DND-41 (cell line): ENCODE measurements at regions not wholly inside any gene's neighbourhood (a gene's known extent, or its start where the extent isn't known, plus 50 kb on each side); places are given as distances from the start of the nearest gene placed in this dataset.

Source experiments
- ATAC-seq: fragments of 200-7000 bp; cut with Tn5 transposase; 3 replicates; pipeline ENCODE4 v1.9.1; 2021; ENCODE audit warnings: low read depth; ENCODE audit not compliant: insufficient read depth
- DNase-seq: peaks from one replicate; pipeline ENCODE4 v3.0.0-alpha.2; 2020
- H2AFZ ChIP-seq: 2 replicates; pipeline ENCODE4 v1.6.0; 2012; ENCODE audit warnings: low read depth, low read length
- H3K27ac ChIP-seq: 2 replicates; pipeline ENCODE4 v1.5.1; 2012; ENCODE audit warnings: low read length, inconsistent platforms
- H3K27me3 ChIP-seq: fragments of 200-600 bp; sonication (generic); 2 replicates; pipeline ENCODE4 v1.6.0; 2012; ENCODE audit warnings: low read length, mild to moderate bottlenecking, inconsistent platforms; ENCODE audit not compliant: insufficient read depth, poor library complexity
- H3K36me3 ChIP-seq: 2 replicates; pipeline ENCODE4 v1.5.1; 2012; ENCODE audit warnings: low read length, inconsistent platforms; ENCODE audit not compliant: insufficient read depth
- H3K4me1 ChIP-seq: 2 replicates; pipeline ENCODE4 v1.5.1; 2012; ENCODE audit warnings: mild to moderate bottlenecking, low read length; ENCODE audit not compliant: insufficient read depth
- H3K4me2 ChIP-seq: 2 replicates; pipeline ENCODE4 v1.6.0; 2012; ENCODE audit warnings: mild to moderate bottlenecking, moderate library complexity, low read length, inconsistent platforms; ENCODE audit not compliant: insufficient read depth
- H3K4me3 ChIP-seq, 2 experiments: fragments of 200-600 bp in 1 of 2; shearing (Covaris generic) in 1 of 2; 2 replicates each; pipeline ENCODE4 v1.5.1; 2012 to 2016; ENCODE audit warnings: inconsistent platforms in 2 of 2, low read length in 2 of 2, mild to moderate bottlenecking in 2 of 2, low read depth in 1 of 2, moderate library complexity in 1 of 2
- H3K79me2 ChIP-seq: 2 replicates; pipeline ENCODE4 v1.6.0; 2012; ENCODE audit warnings: low read length, inconsistent platforms; ENCODE audit not compliant: insufficient read depth
- H3K9ac ChIP-seq: 2 replicates; pipeline ENCODE4 v1.6.0; 2012; ENCODE audit warnings: low read depth, mild to moderate bottlenecking, inconsistent platforms, low read length, moderate library complexity
- H3K9me3 ChIP-seq: 2 replicates; pipeline ENCODE4 v1.5.1; 2012; ENCODE audit warnings: low read length, moderate library complexity, mild to moderate bottlenecking, inconsistent platforms; ENCODE audit not compliant: insufficient read depth, severe bottlenecking
- H4K20me1 ChIP-seq: 2 replicates; pipeline ENCODE4 v1.6.0; 2012; ENCODE audit warnings: low read length; ENCODE audit not compliant: insufficient read depth
- CTCF ChIP-seq: IDR thresholded peaks from 2 replicates; pipeline ENCODE4 v1.5.1; 2012; ENCODE audit warnings: borderline replicate concordance, low read length, moderate library complexity, mild to moderate bottlenecking; ENCODE audit not compliant: poor library complexity, severe bottlenecking; ENCODE audit errors: extremely low read depth
- EZH2 ChIP-seq: IDR thresholded peaks from 3 replicates; pipeline ENCODE4 v1.6.1; 2012; ENCODE audit warnings: borderline replicate concordance, low read depth, mild to moderate bottlenecking, moderate library complexity, low read length, inconsistent platforms; ENCODE audit not compliant: severe bottlenecking

- Histone ChIP-seq H3K27ac (no peak overlapping the region), H3K79me2 (no peaks in the 10 kb centered on the region), H3K4me2 (no peak overlapping the region), H3K27me3 (no peaks in the 10 kb centered on the region), H3K9ac (no peak overlapping the region), H3K4me3 (no peak overlapping the region), H3K4me1 (peaks cover 8% of the 10 kb centered on the region), H2AFZ (no peak overlapping the region), H4K20me1 (no peaks in the 10 kb centered on the region), H3K9me3 (peaks cover 3% of the 10 kb centered on the region), H3K36me3 (no peaks in the 10 kb centered on the region)
- DNase-seq (no peak), ATAC-seq (no peak)
- TF ChIP-seq EZH2, result no peak
- no peak for TF ChIP-seq CTCF
These were observed 77.0 kb upstream of the MAP1LC3B2 start for GRCh38 chr12:116482179-116482578.

DNA sequence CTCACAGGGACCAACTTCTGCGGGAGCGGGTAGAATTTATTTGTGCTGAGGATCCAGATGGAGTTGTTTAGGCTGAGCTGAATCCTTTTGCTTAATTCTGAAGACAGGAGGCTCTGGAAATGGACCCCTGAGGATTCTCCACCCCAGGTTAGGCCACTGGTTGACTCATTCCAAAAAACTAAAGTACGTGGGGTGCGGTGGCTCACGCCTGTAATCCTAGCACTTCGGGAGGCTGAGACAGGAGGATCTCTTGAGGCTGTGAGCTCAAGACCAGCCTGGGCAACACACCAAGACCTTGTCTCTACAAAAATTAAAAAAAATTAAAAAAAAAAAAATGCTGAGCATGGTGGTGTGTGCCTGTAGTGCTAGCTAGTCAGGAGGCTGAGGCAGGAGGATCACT, 76.3 kb upstream of the MAP1LC3B2 start:
- no peak overlapping the region for H3K4me3 ChIP-seq
- H3K9me3 ChIP-seq, result peaks cover 4% of the 10 kb centered on the region
- peaks cover 8% of the 10 kb centered on the region for H3K4me1 ChIP-seq
- no peaks in the 10 kb centered on the region for H3K36me3 ChIP-seq
- H4K20me1 ChIP-seq, result no peaks in the 10 kb centered on the region
- TF ChIP-seq CTCF (no peak), EZH2 (no peak)
- H3K27ac ChIP-seq, result no peak overlapping the region
- DNase-seq (no peak), ATAC-seq (no peak)
- no peaks in the 10 kb centered on the region for H3K27me3 ChIP-seq
- no peak overlapping the region for H3K4me2 ChIP-seq
- H3K79me2 ChIP-seq, result no peaks in the 10 kb centered on the region
- no peak overlapping the region for H2AFZ ChIP-seq
- H3K9ac ChIP-seq, result no peak overlapping the region

DNA sequence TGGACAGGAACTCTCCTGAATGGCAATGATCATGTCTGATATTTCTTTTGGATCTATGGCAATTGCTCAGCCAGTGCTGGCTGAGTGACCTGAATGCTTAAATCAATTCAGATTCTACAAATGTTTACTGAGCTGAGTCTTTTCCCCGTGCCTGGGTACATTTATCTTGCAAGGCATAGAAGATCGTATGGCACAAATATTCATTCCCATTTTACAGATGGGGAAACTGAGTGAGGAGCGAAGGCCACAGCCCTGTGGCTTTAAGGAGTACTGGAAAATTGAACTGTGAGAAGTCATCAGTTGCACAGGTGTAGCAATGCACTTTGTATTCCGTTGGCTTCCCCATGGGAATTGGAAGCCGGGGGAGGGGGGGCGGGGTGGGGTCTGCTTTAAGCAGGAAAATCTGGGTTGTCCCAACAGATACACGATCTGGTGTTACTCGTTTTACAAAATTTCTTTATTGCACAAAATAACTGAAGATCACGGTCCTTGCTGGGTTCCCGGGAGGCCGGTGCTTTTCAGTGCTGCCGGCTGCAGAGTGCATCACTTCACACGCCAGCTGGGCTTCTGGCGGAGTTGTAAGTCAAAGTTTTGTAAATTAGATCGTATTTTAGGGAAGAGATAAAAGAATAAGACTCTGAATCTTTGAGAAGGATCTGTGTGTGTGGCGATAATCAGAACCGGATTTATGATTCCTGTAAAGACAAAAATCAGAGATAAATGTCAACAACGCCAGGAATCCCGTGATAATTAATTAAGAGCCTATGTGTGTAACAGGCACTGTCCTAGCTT, 75.0 kb upstream of the MAP1LC3B2 start:
- ATAC-seq, result no peak
- H3K27ac ChIP-seq, result no peak overlapping the region
- H2AFZ ChIP-seq, result no peak overlapping the region
- no peak overlapping the region for H3K4me3 ChIP-seq
- H3K9ac ChIP-seq, result no peak overlapping the region
- peaks cover 8% of the 10 kb centered on the region for H3K4me1 ChIP-seq
- DNase-seq, result no peak
- no peaks in the 10 kb centered on the region for H4K20me1 ChIP-seq
- no peaks in the 10 kb centered on the region for H3K36me3 ChIP-seq
- no peaks in the 10 kb centered on the region for H3K27me3 ChIP-seq
- H3K79me2 ChIP-seq, result no peaks in the 10 kb centered on the region
- TF ChIP-seq EZH2, result no peak
- TF ChIP-seq CTCF, result no peak
- no peak overlapping the region for H3K4me2 ChIP-seq
- H3K9me3 ChIP-seq, result peaks cover 4% of the 10 kb centered on the region

DNA sequence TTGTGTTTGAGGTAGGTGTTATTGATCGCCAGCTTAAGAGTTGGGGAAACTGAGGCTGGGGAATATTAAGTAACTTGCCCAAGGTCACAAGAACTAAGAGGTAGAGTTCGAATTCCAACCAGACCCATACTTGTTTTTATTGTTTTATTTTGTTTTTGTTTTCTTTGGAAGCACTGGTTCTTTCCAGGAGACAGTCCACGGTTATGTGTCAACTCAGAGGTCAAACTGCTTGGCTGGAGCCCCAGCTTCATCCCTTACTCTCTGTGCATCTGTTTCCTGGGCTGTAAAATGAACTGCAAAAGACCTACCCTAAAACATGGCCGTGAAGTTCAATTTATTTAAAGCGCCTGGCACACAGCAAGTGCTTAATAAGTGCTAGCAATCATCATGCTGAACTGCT, 74.4 kb upstream of the MAP1LC3B2 start:
- Histone ChIP-seq H2AFZ (no peak overlapping the region), H3K4me3 (no peak overlapping the region), H4K20me1 (no peaks in the 10 kb centered on the region), H3K36me3 (no peaks in the 10 kb centered on the region), H3K79me2 (no peaks in the 10 kb centered on the region), H3K27ac (no peak overlapping the region), H3K9me3 (peaks cover 4% of the 10 kb centered on the region), H3K4me2 (no peak overlapping the region), H3K4me1 (peaks cover 8% of the 10 kb centered on the region), H3K9ac (no peak overlapping the region), H3K27me3 (no peaks in the 10 kb centered on the region)
- ATAC-seq (no peak), DNase-seq (no peak)
- no peak for TF ChIP-seq CTCF
- no peak for TF ChIP-seq EZH2
